ENCODE measurements at regions not wholly inside any gene's neighbourhood (a gene's known extent, or its start where the extent isn't known, plus 50 kb on each side); places are given as distances from the start of the nearest gene placed in this dataset.

DNA sequence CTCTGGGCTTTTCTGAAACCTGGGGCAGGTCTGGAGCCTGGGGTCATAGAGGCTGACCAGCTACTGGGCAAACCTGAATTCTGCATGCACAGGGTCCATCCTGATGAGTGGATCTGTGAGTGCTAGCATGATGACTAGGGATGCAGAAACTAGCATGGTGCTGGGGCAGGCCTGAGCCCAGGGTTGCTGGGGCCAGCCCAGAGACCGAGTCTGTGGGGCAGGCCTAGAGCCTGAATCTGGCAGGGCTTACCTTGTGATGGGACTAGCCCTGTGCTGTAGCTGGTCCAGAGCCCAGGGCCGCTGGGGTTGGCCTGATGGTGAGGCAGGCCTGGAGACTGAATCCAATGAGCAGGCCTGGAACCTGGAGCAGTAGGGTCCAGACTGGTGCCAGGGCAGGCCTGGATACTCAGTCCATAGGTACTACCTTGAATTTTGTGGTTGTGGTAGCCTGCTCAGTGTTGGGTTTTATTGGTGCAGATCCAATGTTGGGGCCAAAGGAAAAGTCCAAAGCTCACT is 313.5 kb downstream of the TLR4 start (continued):
- TF ChIP-seq, protein P1, sequence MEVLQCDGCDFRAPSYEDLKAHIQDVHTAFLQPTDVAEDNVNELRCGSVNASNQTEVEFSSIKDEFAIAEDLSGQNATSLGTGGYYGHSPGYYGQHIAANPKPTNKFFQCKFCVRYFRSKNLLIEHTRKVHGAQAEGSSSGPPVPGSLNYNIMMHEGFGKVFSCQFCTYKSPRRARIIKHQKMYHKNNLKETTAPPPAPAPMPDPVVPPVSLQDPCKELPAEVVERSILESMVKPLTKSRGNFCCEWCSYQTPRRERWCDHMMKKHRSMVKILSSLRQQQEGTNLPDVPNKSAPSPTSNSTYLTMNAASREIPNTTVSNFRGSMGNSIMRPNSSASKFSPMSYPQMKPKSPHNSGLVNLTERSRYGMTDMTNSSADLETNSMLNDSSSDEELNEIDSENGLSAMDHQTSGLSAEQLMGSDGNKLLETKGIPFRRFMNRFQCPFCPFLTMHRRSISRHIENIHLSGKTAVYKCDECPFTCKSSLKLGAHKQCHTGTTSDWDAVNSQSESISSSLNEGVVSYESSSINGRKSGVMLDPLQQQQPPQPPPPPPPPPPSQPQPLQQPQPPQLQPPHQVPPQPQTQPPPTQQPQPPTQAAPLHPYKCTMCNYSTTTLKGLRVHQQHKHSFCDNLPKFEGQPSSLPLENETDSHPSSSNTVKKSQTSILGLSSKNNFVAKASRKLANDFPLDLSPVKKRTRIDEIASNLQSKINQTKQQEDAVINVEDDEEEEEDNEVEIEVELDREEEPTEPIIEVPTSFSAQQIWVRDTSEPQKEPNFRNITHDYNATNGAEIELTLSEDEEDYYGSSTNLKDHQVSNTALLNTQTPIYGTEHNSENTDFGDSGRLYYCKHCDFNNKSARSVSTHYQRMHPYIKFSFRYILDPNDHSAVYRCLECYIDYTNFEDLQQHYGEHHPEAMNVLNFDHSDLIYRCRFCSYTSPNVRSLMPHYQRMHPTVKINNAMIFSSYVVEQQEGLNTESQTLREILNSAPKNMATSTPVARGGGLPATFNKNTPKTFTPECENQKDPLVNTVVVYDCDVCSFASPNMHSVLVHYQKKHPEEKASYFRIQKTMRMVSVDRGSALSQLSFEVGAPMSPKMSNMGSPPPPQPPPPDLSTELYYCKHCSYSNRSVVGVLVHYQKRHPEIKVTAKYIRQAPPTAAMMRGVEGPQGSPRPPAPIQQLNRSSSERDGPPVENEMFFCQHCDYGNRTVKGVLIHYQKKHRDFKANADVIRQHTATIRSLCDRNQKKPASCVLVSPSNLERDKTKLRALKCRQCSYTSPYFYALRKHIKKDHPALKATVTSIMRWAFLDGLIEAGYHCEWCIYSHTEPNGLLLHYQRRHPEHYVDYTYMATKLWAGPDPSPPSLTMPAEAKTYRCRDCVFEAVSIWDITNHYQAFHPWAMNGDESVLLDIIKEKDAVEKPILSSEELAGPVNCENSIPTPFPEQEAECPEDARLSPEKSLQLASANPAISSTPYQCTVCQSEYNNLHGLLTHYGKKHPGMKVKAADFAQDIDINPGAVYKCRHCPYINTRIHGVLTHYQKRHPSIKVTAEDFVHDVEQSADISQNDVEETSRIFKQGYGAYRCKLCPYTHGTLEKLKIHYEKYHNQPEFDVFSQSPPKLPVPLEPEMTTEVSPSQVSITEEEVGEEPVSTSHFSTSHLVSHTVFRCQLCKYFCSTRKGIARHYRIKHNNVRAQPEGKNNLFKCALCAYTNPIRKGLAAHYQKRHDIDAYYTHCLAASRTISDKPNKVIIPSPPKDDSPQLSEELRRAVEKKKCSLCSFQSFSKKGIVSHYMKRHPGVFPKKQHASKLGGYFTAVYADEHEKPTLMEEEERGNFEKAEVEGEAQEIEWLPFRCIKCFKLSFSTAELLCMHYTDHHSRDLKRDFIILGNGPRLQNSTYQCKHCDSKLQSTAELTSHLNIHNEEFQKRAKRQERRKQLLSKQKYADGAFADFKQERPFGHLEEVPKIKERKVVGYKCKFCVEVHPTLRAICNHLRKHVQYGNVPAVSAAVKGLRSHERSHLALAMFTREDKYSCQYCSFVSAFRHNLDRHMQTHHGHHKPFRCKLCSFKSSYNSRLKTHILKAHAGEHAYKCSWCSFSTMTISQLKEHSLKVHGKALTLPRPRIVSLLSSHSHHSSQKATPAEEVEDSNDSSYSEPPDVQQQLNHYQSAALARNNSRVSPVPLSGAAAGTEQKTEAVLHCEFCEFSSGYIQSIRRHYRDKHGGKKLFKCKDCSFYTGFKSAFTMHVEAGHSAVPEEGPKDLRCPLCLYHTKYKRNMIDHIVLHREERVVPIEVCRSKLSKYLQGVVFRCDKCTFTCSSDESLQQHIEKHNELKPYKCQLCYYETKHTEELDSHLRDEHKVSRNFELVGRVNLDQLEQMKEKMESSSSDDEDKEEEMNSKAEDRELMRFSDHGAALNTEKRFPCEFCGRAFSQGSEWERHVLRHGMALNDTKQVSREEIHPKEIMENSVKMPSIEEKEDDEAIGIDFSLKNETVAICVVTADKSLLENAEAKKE (CRISPR knock-in tag; IDR thresholded peaks at IDR 0.05), result no peak
- TF ChIP-seq ZNF114 (CRISPR knock-in tag; IDR thresholded peaks at IDR 0.05) (no peak), EZH2 (IDR thresholded peaks at IDR 0.05; ENCODE audit: low read depth, unreplicated experiment) (no peak)

DNA sequence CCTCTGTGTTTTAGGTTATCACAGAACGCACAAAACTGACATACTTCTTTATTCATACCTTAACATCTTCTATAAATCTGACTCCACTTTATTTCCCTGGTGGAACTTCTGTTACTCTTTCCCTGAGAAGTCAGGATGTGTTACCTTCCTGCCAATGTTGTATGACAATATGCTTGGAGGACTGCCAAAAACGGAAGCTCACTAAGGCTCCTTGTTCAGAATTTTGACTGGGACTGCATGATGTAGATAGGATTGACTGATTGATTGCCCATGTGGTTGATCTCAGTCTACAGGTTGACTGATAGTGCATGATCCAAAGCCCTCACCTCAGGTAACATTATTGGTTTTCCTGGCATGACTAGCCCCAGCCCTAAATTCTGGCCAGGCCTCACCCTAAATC is 319.4 kb downstream of the TLR4 start:
- Histone ChIP-seq H3K79me2 (replicated peaks; ENCODE audit: insufficient read depth) (no peaks in the 10 kb centered on the region), H3K4me1 (ENCODE audit: insufficient read depth) (no peaks in the 10 kb centered on the region), H3K27me3 (ENCODE audit: insufficient read depth) (no peaks in the 10 kb centered on the region), H3K27ac (ENCODE audit: low read depth) (no peak overlapping the region), H3K36me3 (ENCODE audit: insufficient read depth) (no peaks in the 10 kb centered on the region), H4K20me1 (replicated peaks; ENCODE audit: insufficient read depth) (no peaks in the 10 kb centered on the region), H2AFZ (peak overlapping the region; percentile 80; the same call in 1 of the 2 replicates), H3K9me2 (ENCODE audit: insufficient read depth) (no peaks in the 10 kb centered on the region), H3K4me2 (no peak overlapping the region), H3F3A (replicated peaks; ENCODE audit: low read depth) (no peaks in the 10 kb centered on the region), H3K4me3 (no peak overlapping the region)
- Mint-ChIP-seq H3K36me3 (ENCODE audit: low read depth) (no peaks in the 10 kb centered on the region), H3K4me3 (no peak overlapping the region), H3K27ac (no peak overlapping the region), H3K4me1 (no peaks in the 10 kb centered on the region), H3K9me3 (peaks cover 48% of the 10 kb centered on the region), H3K27me3 (ENCODE audit: insufficient read depth, low read depth, poor library complexity) (no peaks in the 10 kb centered on the region)
- ATAC-seq (no peak), DNase-seq (ENCODE audit: low spot score) (no peak)
- TF ChIP-seq NANOG (IDR thresholded peaks at IDR 0.05; ENCODE audit: borderline replicate concordance) (no peak), JUNB (IDR thresholded peaks at IDR 0.05; ENCODE audit: unreplicated experiment) (no peak), ZNF114 (CRISPR knock-in tag; IDR thresholded peaks at IDR 0.05) (no peak), ZNF331 (CRISPR knock-in tag; IDR thresholded peaks at IDR 0.05; ENCODE audit: low read depth) (no peak), POLR2AphosphoS5 (IDR thresholded peaks at IDR 0.05; ENCODE audit: low read depth) (no peak)
- TF ChIP-seq, protein P2, sequence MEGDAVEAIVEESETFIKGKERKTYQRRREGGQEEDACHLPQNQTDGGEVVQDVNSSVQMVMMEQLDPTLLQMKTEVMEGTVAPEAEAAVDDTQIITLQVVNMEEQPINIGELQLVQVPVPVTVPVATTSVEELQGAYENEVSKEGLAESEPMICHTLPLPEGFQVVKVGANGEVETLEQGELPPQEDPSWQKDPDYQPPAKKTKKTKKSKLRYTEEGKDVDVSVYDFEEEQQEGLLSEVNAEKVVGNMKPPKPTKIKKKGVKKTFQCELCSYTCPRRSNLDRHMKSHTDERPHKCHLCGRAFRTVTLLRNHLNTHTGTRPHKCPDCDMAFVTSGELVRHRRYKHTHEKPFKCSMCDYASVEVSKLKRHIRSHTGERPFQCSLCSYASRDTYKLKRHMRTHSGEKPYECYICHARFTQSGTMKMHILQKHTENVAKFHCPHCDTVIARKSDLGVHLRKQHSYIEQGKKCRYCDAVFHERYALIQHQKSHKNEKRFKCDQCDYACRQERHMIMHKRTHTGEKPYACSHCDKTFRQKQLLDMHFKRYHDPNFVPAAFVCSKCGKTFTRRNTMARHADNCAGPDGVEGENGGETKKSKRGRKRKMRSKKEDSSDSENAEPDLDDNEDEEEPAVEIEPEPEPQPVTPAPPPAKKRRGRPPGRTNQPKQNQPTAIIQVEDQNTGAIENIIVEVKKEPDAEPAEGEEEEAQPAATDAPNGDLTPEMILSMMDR (conservative IDR thresholded peaks at IDR 0.05; ENCODE audit: low read depth in 2 of 2), result no peak
- TF ChIP-seq, protein P3, sequence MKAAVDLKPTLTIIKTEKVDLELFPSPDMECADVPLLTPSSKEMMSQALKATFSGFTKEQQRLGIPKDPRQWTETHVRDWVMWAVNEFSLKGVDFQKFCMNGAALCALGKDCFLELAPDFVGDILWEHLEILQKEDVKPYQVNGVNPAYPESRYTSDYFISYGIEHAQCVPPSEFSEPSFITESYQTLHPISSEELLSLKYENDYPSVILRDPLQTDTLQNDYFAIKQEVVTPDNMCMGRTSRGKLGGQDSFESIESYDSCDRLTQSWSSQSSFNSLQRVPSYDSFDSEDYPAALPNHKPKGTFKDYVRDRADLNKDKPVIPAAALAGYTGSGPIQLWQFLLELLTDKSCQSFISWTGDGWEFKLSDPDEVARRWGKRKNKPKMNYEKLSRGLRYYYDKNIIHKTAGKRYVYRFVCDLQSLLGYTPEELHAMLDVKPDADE (IDR thresholded peaks at IDR 0.05), result no peak

All from GM23338 (cell line).